AG20443 (cell line): ENCODE measurements at regions not wholly inside any gene's neighbourhood (a gene's known extent, or its start where the extent isn't known, plus 50 kb on each side); places are given as distances from the start of the nearest gene placed in this dataset.
A peak's percentile ranks its signal among the peaks of the same experiment; 100 is the strongest.
"Not testable (repeated sequence)": the region's sequence is repeated elsewhere in the genome, so short reads cannot be mapped to it uniquely, and the experiment has no call there.

Experiments used
- DNase-seq: peaks from one replicate; pipeline ENCODE4 v3.0.0; 2012; ENCODE audit warnings: low spot score, mixed read lengths

DNA sequence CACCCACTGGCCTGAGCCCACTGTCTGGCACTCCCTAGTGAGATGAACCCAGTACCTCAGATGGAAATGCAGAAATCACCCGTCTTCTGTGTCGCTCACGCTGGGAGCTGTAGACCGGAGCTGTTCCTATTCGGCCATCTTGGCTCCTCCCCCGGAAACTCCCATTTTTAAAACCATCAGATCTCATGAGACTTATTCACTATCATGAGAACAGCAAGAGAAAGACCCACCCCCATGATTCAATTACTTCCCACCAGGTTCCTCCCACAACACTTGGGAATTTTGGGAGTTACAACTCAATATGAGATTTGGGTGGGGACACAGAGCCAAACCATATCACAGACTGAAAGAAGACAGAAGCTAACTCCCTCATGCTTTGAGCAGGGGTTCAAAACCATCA, 134.5 kb downstream of the SLC39A8 start:
- not testable (repeated sequence) for DNase-seq

DNA sequence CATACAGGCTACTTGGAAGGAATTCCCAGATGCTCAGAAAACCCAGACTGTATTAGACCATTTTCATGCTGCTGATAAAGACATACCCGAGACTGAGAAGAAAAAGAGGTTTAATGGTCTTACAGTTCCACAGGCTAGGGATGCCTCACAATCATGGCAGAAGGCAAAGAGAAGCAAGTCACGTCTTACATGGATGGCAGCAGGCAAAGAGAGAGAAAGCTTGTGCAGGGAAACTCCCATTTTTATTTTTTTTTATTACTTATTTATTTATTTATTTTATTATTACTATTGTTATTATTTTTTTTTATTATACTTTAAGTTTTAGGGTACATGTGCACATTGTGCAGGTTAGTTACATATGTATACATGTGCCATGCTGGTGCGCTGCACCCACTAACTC, 140.6 kb downstream of the SLC39A8 start:
- DNase-seq = not testable (repeated sequence)

- DNase-seq = peak; percentile 53
Observed at GRCh38 chr4:102196221-102196620, 149.1 kb downstream of the SLC39A8 start.

DNA sequence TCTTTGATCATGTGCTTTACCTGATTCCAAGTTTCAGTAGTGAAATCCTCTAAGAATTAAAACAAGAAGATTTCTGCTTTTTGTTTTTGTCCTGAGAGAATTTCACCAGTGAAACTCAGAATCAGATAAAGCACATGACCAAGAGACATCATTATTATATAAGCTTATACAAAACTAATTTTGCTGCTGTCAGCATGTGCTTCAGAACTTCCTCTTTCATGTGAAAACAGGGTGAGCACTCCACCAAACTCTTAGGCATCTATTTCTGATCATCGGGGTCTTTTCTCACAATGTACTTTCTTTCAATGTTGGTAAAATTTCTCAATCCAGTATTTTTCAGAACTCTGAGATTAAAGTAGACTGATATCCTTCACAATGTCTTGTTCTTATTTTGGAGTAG, 152.1 kb downstream of the SLC39A8 start:
- DNase-seq = no peak

DNA sequence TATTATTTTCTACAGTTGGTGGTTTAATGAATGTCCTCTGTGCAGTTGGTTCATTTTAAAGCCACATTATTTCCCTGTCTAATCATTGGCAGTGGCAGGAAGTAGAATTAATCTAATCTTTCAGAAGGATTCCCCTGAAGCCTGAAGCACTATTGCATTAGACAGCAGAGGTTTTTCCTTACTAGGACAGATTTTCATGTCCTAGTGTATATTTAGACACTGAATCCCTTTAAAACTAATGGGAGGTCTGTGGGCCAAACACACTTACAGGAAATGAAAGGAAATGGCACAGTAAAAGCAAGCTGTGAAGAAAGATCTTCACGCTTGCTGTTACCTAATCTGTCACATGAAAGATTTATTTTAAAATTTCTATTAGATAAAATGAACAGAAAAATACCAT, 165.2 kb downstream of the SLC39A8 start:
- no peak for DNase-seq

DNA sequence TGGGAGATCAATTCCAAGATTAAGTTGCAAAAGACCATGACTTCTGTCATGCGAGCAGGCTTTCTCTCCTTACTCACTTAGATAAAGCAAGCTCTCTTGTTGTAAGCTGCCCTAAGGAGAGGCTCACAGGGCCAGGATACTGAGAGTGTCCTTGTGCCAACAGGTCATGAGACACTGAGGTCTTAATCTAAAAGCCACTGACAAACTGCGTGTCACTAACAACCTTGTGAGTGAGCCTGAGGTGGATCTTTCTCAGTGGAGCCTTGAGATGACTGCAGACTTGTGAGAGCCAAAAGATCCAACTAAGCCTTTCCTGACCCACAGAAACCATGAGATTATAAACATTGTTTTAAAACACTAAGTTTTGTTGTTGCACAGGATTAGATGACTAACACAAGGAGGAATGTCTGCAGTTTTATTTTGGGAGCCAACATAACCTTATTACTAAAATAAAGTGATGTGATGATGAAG, 170.5 kb downstream of the SLC39A8 start:
- peak; percentile 31 for DNase-seq

DNA sequence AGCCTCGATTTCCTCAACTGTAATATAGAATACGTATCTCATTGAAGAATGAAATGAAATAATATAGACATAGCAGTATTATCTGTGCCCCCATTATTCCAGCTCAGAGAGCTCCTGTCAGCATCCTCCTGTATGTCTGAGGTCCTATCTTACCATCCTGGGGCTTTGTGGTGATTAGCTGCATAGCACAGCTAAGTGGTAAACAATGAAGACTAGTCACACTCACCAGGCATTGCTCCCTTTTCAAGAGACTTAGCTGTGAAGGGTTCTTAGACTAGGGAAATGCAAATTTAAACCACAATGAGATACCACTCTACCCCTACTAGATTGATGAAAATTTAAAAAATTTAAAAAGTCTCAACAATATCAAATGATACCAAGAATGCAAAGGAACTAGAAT, 172.9 kb downstream of the SLC39A8 start:
- DNase-seq = no peak

GRCh38 chr4:102170910-102171309, 174.4 kb downstream of the SLC39A8 start:
- DNase-seq = no peak

DNA sequence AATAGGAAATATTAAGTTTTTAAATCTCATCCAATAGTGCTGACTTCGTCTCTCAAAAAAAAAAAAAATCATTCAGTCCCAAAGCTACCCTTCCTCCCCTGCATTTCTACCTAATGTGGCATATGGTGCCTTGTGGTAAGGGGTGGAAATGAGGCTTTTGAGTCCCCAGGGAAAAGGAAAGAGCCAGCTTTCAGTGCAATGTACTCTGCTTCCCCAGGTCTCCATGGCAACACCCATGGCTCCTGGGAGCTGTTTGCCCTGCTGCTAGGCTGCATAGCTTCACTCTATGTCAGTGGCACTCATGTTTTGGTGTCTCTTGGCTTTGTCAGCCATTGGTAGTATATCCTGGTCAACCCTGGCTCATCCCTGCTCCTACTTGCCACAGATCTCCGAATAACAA, 175.9 kb downstream of the SLC39A8 start:
- DNase-seq = no peak

DNA sequence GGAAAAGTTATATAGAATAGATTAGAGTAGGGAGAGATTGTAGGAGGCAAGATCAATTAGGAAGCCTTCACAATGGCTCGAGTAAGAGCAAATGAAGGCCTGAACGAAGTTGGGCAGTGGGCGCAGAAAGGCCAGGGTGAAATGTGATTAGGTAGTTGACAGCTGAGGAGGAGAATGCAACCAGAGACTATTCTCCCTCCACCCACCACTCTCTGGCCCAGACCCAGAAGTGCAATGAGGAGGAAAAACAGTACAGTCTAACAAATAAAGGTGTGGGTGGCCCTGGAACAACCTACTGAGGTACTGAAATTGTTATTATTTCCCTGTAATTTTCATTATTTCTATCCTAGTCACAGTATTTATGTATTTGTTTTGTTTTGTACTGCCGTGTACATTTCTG, 176.7 kb downstream of the SLC39A8 start:
- no peak for DNase-seq

GRCh38 chr4:102165584-102165983, 179.7 kb downstream of the SLC39A8 start:
- no peak for DNase-seq

DNA sequence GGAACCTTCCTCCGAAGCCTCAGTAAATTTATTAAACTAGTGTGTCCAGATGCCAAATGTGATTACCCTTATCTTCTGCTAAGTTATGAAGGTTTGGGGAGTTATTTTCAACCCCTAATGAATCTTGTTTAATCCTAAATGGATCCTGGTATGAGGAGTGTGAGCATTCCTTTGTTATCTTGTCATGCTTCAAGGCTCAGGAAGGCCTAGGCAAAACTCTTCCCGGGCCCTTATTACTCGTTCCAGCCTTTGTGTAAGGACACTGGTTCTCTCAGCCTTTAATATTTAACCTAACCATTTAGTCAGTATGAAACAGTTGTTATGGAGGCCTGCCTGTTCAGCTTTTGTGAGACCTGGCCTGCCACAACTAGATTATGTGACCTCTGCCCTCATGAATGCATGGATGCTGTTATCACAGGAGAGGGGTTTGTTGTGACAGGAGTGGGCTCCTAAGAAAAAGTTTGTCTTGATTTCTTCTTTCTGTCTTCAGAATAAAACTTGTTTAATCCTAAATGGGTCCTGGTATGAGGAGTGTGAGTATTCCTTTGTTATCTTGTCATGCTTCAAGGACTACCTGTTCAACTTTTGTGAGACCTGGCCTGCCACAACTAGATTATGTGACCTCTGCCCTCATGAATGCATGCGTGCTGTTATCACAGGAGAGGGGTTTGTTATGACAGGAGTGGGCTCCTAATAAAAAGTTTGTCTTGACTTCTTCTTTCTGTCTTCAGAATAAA, 181.7 kb downstream of the SLC39A8 start:
- DNase-seq = no peak

DNA sequence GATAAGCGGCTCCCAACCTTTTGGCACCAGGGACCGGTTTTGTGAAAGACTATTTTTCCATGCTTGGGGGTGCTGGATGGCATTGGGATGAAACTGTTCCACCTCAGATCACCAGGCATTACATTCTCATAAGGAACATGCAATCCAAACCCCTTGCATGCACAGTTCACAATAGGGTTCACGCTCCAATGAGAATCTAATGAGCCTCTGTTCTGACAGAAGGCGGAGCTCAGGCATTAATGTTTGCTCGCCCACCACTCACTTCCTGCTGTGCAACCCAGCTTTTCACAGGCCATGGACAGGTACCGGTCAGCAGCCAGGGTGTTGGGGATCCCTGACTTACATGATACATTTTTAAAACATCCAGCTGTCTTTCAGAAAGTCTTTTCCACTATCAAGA, 187.3 kb downstream of the SLC39A8 start:
- no peak for DNase-seq

GRCh38 chr4:102153391-102153790, 191.9 kb downstream of the SLC39A8 start:
- no peak for DNase-seq

DNA sequence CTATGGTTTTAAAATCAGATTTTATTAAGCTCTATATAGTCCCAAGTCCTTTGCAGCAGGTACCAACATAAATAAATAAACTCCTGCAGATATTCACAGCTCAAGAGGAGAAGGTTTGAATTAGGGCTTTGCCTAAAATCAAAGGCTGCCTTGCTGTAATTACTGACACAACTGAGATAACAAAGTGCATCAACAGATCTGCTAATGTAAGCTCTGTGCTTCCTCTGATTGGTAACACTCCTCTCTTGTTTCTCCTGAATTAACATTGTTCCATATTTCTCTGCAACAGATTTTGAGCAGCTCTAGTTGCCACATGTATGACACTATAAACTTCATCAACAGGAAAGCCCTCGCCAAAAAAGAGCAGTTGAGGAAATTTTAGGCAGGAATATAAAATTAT, 193.6 kb downstream of the SLC39A8 start:
- DNase-seq = no peak

- no peak for DNase-seq
Observed at GRCh38 chr4:102143433-102143832, 201.8 kb downstream of the SLC39A8 start.

GRCh38 chr4:102141842-102142241, 203.4 kb downstream of the SLC39A8 start:
- no peak for DNase-seq

- no peak for DNase-seq
Observed at GRCh38 chr4:102139932-102140331, 205.3 kb downstream of the SLC39A8 start.

GRCh38 chr4:102139132-102139573, 206.1 kb downstream of the SLC39A8 start:
- DNase-seq = peak; percentile 24

DNA sequence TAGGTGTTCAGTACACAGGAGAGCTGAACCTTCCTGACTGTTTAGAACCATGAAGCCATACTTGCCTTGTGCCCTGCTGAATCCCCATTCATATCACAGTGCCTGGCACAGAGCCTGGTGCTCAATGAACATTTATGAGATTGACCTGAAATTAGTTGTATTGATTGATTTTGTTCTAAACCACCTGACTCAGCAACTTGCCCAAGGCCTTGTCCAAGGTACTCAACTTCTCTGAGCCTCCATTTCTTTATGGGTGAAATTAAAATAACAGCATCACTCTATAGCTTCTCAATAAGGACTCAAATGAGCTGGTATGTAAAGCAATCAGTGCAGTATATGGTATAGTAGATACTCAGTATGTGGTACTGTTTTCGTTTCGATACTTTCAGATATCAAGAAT, 208.1 kb downstream of the SLC39A8 start:
- DNase-seq = no peak

DNA sequence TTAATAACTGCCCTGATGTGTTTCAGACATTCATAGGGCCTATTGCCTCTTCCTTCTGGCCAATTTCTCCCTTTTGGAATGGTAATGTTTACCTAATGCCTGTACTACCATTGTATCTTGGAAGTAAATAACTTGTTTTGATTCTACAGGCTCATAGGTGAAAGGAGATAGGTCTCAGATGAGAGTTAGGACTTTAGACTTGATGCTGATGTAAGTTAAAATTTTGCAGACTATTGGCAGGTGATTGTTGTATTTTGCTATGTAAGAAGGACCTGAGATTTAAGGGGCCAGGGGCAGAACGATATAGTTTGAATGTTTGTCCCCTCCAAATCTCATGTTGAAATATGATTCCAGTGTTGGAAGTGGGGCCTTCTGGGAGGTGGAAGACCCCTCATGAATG, 215.5 kb downstream of the SLC39A8 start:
- no peak for DNase-seq
